ENCODE measurements at regions not wholly inside any gene's neighbourhood (a gene's known extent, or its start where the extent isn't known, plus 50 kb on each side); places are given as distances from the start of the nearest gene placed in this dataset.

DNA sequence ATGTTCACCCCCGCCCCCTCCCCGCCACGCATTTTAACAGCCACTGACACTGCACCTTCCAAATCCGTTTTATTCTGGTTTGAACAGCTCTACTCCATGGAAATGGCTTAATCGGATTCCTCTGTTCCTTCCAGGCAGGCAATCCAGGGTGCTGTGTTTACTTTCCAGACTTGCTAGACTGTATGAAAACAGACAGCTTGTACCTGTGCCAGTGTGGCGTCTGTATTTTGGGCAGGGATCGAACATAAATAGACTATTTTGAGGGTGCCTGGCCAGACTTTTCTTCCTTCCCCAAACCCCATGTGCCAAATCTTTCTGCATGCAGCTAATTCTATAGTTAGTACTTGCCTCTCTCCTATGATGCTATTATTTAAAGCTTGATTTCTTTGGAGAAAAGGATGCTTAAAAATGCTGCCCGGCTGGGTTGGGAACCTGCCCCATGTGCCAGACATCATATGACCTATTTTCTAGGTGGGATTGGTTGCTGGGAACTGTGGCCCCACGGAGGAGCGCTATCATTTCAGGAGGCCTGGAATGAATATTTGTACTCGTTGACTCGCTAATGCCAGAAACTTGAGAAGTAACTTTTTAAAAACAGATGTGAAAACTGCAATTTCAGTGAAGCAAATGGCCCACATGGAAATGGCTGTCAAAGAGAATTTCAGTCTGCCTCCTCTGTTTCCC lies 814.8 kb downstream of the BRD1 start:
- TF ChIP-seq, protein P1, sequence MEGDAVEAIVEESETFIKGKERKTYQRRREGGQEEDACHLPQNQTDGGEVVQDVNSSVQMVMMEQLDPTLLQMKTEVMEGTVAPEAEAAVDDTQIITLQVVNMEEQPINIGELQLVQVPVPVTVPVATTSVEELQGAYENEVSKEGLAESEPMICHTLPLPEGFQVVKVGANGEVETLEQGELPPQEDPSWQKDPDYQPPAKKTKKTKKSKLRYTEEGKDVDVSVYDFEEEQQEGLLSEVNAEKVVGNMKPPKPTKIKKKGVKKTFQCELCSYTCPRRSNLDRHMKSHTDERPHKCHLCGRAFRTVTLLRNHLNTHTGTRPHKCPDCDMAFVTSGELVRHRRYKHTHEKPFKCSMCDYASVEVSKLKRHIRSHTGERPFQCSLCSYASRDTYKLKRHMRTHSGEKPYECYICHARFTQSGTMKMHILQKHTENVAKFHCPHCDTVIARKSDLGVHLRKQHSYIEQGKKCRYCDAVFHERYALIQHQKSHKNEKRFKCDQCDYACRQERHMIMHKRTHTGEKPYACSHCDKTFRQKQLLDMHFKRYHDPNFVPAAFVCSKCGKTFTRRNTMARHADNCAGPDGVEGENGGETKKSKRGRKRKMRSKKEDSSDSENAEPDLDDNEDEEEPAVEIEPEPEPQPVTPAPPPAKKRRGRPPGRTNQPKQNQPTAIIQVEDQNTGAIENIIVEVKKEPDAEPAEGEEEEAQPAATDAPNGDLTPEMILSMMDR (IDR thresholded peaks at IDR 0.05; ENCODE audit: insufficient read depth, low read depth, low read length, missing control alignments): no peak
- DNase-seq (ENCODE audit: low read depth): no peak
- H3K4me3 ChIP-seq (ENCODE audit: low read length): no peak overlapping the region

DNA sequence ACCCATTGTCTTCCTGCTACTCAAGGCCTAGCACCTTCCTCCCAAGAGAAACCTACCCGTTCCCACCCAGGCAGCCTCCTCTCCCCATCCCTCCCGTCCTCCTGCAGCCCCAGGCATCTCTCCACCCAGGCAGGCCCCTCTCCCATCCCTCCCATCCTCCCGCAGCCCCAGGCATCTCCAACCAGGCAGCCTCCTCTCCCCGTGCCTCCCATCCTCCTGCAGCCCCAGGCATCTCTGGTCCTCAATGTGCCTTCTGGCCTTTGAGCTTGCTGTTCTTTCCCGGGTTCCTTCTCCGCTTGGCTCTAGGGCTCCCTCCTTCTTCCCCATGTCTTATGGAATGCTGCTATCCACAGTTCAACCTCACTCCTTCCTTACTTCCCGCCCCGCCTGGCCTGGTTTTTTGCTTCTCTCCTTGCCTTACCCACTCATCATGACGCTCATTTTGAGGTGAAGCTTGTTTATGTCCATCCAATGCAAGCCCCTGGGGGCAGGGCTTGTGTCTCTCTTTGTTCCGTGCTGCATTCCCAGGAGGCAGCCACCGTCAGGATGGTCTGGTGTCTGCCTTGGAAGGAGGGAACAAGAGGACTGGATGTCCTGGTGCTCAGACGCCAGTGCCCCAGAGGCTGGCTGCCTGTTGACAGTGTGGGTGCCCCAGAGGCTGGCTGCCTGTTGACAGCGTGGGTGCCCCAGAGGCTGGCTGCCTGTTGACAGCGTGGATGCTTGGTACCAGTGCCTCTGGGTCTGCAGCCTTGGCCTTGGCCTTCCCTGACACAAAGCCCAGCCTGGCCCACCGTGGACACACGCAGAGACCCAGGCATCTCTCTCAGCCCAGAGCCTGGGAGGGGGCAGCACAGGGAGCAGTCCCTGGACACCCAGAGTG lies 815.7 kb downstream of the BRD1 start:
- TF ChIP-seq, protein P1 (IDR thresholded peaks at IDR 0.05; ENCODE audit: insufficient read depth, low read depth, low read length, missing control alignments): no peak
- no peak for DNase-seq (ENCODE audit: low read depth)
- H3K4me3 ChIP-seq (ENCODE audit: low read length): no peak overlapping the region

DNA sequence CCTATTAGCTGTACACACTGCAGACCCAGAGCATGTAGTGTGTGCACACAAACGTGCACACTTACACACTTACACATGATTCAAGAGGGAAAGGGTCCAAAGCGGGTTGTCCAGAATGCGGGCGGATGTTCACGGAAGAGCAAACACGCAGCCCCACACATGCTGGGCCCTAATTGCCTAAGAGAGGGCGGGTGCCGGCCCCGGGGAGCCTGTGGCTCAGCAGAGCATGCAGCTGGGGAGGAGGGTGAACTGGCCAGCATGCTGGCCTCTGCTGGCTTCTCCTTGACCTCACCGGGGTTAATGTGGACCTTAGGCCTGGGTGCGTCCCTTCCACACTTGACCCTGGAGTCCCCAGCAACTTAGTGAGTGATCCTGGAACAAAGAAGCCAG lies 816.3 kb downstream of the BRD1 start:
- TF ChIP-seq, protein P1 (IDR thresholded peaks at IDR 0.05; ENCODE audit: insufficient read depth, low read depth, low read length, missing control alignments): no peak
- no peak overlapping the region for H3K4me3 ChIP-seq (ENCODE audit: low read length)
- DNase-seq (ENCODE audit: low read depth): no peak

DNA sequence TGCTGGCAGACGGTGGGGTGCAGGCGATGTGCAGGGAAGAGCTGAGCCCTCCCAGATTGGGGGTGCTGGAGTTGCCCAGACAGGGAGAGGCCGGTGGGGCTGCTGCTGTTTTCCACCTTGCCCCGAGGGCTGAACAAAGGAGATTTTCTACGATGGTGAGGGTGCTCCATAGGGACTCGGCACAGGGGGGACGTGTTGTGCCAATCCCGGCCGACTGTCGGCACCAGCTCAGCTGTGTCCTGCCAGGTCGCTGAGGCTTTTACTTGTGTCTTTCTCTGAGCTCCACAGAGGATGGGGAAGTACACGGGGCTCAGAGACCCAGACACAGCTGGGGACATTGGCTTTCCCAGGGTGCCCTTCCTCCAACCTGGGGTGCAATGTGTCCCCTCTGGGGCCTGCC lies 816.8 kb downstream of the BRD1 start:
- H3K4me3 ChIP-seq (ENCODE audit: low read length): no peak overlapping the region
- DNase-seq (ENCODE audit: low read depth): no peak
- TF ChIP-seq, protein P1 (IDR thresholded peaks at IDR 0.05; ENCODE audit: insufficient read depth, low read depth, low read length, missing control alignments): no peak

DNA sequence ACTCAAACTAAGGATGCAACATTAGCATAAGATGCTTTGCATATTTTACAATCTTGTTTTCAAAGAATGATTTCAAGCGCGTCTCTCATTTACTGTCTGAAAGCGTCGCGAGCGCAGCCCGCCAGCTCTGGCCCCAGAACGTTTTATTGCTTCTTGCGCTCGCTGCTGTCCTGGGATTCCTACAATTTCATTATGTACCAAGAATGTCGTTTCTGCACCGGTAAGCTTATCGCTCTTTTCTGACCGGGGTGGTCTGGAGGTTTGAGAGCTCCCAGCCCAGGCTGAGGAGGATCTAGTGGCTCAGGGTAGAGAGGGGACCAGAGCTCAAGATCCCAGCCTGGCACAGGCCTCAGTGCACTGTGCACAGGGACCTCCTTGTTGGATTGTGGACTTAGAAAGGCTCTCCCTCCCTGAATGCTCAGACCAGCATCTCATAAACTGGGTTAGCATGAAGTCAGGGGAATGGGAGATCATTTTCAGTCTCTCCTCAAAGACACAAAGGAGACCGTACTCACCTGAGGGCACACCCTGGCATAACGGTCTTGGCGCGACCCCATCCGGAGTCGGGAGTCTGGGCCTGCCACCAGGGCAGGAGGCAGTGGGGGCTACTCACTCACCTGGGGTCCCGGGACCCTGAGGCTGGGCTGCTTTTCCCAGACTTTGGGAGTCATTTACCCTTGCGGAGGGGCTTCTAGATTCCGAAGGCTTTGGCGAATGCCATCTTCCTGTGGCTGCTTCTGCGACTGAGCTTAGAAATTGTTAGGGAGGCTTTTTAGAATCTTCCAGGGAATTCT lies 817.4 kb downstream of the BRD1 start:
- no peak for DNase-seq (ENCODE audit: low read depth)

DNA sequence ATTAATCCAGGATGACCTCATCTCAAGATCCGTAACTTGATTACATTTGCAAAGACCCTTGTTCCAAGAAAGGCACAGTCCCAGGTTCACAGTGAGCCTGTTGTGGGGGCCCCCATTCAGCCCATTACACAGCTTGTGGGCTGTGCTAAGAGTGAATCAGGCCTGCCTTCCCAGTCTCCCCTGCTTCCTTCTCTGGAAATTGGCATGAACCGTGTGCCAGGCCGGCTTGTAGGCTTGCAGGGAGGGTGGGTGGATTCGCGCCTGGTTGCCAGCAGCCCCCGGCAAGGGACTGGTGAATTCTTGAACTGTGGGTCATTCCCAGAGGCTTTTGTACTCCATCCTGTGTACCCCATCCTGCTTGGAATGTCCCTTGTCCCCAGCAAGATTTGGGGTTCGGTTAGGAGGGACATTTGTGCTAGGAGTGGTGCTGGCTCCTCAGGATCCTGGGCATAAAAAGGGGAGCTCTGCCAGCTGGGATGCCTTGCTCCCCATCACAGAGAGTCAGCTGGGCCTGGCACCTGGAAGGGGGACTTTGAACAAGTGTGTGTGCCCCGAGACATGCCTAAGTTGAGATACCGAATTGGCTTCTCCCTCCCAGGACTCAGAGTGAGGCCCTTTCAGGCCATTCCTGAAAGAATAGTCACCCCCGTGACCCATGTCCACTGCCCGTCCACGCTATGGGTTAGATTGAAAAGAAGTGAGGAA lies 818.2 kb downstream of the BRD1 start:
- TF ChIP-seq, protein P1 (IDR thresholded peaks at IDR 0.05; ENCODE audit: insufficient read depth, low read depth, low read length, missing control alignments): no peak
- no peak for DNase-seq (ENCODE audit: low read depth)

More for the DNA sequence above, 817.4 kb downstream of the BRD1 start:
- TF ChIP-seq, protein P1 (IDR thresholded peaks at IDR 0.05; ENCODE audit: insufficient read depth, low read depth, low read length, missing control alignments): no peak
- no peak overlapping the region for H3K4me3 ChIP-seq (ENCODE audit: low read length)

More for the DNA sequence above, 818.2 kb downstream of the BRD1 start:
- no peak overlapping the region for H3K4me3 ChIP-seq (ENCODE audit: low read length)

Data from epithelial cell of esophagus (primary cell).